Thyroid gland (tissue), 4 donors: ENCODE measurements at regions not wholly inside any gene's neighbourhood (a gene's known extent, or its start where the extent isn't known, plus 50 kb on each side); places are given as distances from the start of the nearest gene placed in this dataset.

Experiments
- POLR2A ChIP-seq, 2 donors: fragments of 450-650 bp; IDR thresholded peaks; one replicate each; pipeline ENCODE4 v1.6.1; 2017; ENCODE audit warnings: antibody characterized with exemption in 2 of 2, mild to moderate bottlenecking in 2 of 2, moderate library complexity in 1 of 2
- TF ChIP-seq, protein P1 (sequence below), 6 experiments: fragments of 200-600 bp in 3 of 6; fragments of 450-650 bp in 3 of 6; sonication (generic) in 3 of 6; IDR thresholded peaks; one replicate each; pipeline ENCODE4 v1.5.1; 2016 to 2019; ENCODE audit warnings: antibody characterized with exemption in 6 of 6, mild to moderate bottlenecking in 2 of 6, inconsistent platforms in 1 of 6, moderate library complexity in 1 of 6

DNA sequence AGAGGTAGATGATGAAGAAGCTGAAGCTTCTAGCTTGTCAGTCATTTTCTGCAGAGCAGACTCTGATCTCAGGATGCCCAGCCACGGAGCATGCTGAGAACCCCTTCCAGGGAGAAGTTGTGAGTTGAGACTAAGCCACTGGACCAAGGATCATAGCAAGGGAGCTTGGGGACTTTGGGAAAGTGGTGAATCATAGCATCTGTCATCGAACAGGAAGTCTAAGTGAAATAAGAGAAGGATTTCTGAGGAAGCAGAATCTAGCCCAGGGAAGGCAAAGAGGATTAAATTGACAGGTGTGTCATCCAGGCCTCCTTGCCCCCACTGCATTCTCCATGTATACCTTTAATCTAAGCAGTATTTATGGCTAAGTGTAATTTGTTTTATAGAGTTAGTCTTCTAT lies 71.8 kb upstream of the TMEM108 start:
- no peak for TF ChIP-seq POLR2A (IDR thresholded peaks at IDR 0.05)
- TF ChIP-seq, protein P1, sequence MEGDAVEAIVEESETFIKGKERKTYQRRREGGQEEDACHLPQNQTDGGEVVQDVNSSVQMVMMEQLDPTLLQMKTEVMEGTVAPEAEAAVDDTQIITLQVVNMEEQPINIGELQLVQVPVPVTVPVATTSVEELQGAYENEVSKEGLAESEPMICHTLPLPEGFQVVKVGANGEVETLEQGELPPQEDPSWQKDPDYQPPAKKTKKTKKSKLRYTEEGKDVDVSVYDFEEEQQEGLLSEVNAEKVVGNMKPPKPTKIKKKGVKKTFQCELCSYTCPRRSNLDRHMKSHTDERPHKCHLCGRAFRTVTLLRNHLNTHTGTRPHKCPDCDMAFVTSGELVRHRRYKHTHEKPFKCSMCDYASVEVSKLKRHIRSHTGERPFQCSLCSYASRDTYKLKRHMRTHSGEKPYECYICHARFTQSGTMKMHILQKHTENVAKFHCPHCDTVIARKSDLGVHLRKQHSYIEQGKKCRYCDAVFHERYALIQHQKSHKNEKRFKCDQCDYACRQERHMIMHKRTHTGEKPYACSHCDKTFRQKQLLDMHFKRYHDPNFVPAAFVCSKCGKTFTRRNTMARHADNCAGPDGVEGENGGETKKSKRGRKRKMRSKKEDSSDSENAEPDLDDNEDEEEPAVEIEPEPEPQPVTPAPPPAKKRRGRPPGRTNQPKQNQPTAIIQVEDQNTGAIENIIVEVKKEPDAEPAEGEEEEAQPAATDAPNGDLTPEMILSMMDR (IDR thresholded peaks at IDR 0.05) = no peak
